HEK293 (cell line): ENCODE measurements at regions not wholly inside any gene's neighbourhood (a gene's known extent, or its start where the extent isn't known, plus 50 kb on each side); places are given as distances from the start of the nearest gene placed in this dataset.

Source experiments
- CTCF ChIA-PET: fragments of 350-600 bp; formaldehyde crosslinking; extraction: SDS; loops from one replicate; lab custom pipeline; 2021; ENCODE audit warnings: antibody characterized with exemption; lab: Yijun Ruan, JAX
- POLR2A ChIA-PET: fragments of 300-600 bp; formaldehyde crosslinking; extraction: SDS; loops from one replicate; lab custom pipeline; 2020; ENCODE audit warnings: antibody characterized with exemption, inconsistent platforms; lab: Yijun Ruan, JAX
- H3K27ac ChIP-seq: fragments of 200-500 bp; sonication (Bioruptor generic); 2 replicates; pipeline ENCODE4 v1.5.1; 2014; ENCODE audit warnings: low read depth, low read length, control low read depth, inconsistent platforms; ENCODE audit errors: extremely low read depth
- H3K36me3 ChIP-seq, 2 experiments: fragments of 200-500 bp in 1 of 2; sonication (Bioruptor generic) in 1 of 2; 1 replicate in 1 of 2; 2 replicates in 1 of 2; pipeline ENCODE4 v1.5.1; 2014 to 2017; ENCODE audit warnings: inconsistent platforms in 2 of 2, low read length in 2 of 2; ENCODE audit not compliant: control insufficient read depth in 2 of 2, insufficient read depth in 1 of 2
- H3K4me1 ChIP-seq: fragments of 200-500 bp; sonication (Bioruptor generic); 2 replicates; pipeline ENCODE4 v1.5.1; 2014; ENCODE audit warnings: mild to moderate bottlenecking, low read length, inconsistent platforms; ENCODE audit not compliant: control insufficient read depth, insufficient read depth
- H3K4me3 ChIP-seq: 2 replicates; pipeline ENCODE4 v1.5.1; 2011; ENCODE audit warnings: low read depth, mild to moderate bottlenecking, control low read depth, low read length, moderate library complexity
- H3K9me3 ChIP-seq: fragments of 200-500 bp; sonication (Bioruptor generic); 2 replicates; pipeline ENCODE4 v1.5.1; 2014; ENCODE audit warnings: low read depth, low read length, inconsistent platforms; ENCODE audit not compliant: control insufficient read depth, insufficient read depth
- IKZF3 ChIP-seq: fragments of 450-650 bp; IDR thresholded peaks from 2 replicates; pipeline ENCODE4 v1.5.0; 2018; ENCODE audit warnings: missing biosample characterization, mild to moderate bottlenecking, missing genetic modification characterization, moderate library complexity
- KLF10 ChIP-seq: fragments of 450-650 bp; IDR thresholded peaks from 2 replicates; pipeline ENCODE4 v1.5.1; 2018; ENCODE audit warnings: missing biosample characterization, mild to moderate bottlenecking, missing genetic modification characterization
- OVOL3 ChIP-seq: fragments of 450-650 bp; formaldehyde crosslinking; IDR thresholded peaks from 2 replicates; pipeline ENCODE4 v1.5.1; 2016; ENCODE audit warnings: missing biosample characterization, missing genetic modification characterization
- SCRT1 ChIP-seq: fragments of 450-650 bp; formaldehyde crosslinking; IDR thresholded peaks from 2 replicates; pipeline ENCODE4 v1.5.1; 2016; ENCODE audit warnings: missing biosample characterization, missing genetic modification characterization, borderline replicate concordance
- SCRT2 ChIP-seq: fragments of 450-650 bp; formaldehyde crosslinking; IDR thresholded peaks from 2 replicates; pipeline ENCODE4 v1.5.1; 2016; ENCODE audit warnings: missing biosample characterization, missing genetic modification characterization
- ZBTB48 ChIP-seq: fragments of 450-650 bp; formaldehyde crosslinking; IDR thresholded peaks from 2 replicates; pipeline ENCODE4 v1.5.1; 2016; ENCODE audit warnings: missing biosample characterization, missing genetic modification characterization
- ZFP41 ChIP-seq: fragments of 450-650 bp; formaldehyde crosslinking; IDR thresholded peaks from 2 replicates; pipeline ENCODE4 v1.5.1; 2016; ENCODE audit warnings: missing biosample characterization, missing genetic modification characterization, borderline replicate concordance
- ZNF121 ChIP-seq: fragments of 450-650 bp; formaldehyde crosslinking; IDR thresholded peaks from 2 replicates; pipeline ENCODE4 v1.5.1; 2016; ENCODE audit warnings: missing biosample characterization, missing genetic modification characterization
- ZNF132 ChIP-seq: fragments of 450-650 bp; formaldehyde crosslinking; IDR thresholded peaks from 2 replicates; pipeline ENCODE4 v1.5.1; 2017; ENCODE audit warnings: missing biosample characterization, missing genetic modification characterization, borderline replicate concordance
- ZNF140 ChIP-seq: fragments of 450-650 bp; formaldehyde crosslinking; IDR thresholded peaks from 2 replicates; pipeline ENCODE4 v1.5.1; 2016; ENCODE audit warnings: missing biosample characterization, missing genetic modification characterization
- ZNF155 ChIP-seq: fragments of 450-650 bp; formaldehyde crosslinking; IDR thresholded peaks from 2 replicates; pipeline ENCODE4 v1.5.1; 2016; ENCODE audit warnings: missing biosample characterization, missing genetic modification characterization
- ZNF2 ChIP-seq: fragments of 450-650 bp; formaldehyde crosslinking; IDR thresholded peaks from 2 replicates; pipeline ENCODE4 v1.5.1; 2016; ENCODE audit warnings: missing biosample characterization, missing genetic modification characterization
- ZNF211 ChIP-seq: fragments of 450-650 bp; formaldehyde crosslinking; IDR thresholded peaks from 2 replicates; pipeline ENCODE4 v1.5.1; 2016; ENCODE audit warnings: low read depth, missing biosample characterization, missing genetic modification characterization
- ZNF23 ChIP-seq: fragments of 450-650 bp; formaldehyde crosslinking; IDR thresholded peaks from 2 replicates; pipeline ENCODE4 v1.5.1; 2016; ENCODE audit warnings: missing biosample characterization, missing genetic modification characterization, borderline replicate concordance
- ZNF302 ChIP-seq: fragments of 450-650 bp; formaldehyde crosslinking; IDR thresholded peaks from 2 replicates; pipeline ENCODE4 v1.5.1; 2016; ENCODE audit warnings: missing biosample characterization, missing genetic modification characterization, low read depth
- ZNF341 ChIP-seq: fragments of 450-650 bp; formaldehyde crosslinking; IDR thresholded peaks from 2 replicates; pipeline ENCODE4; 2016; ENCODE audit warnings: low read depth, missing biosample characterization, missing genetic modification characterization
- ZNF426 ChIP-seq: fragments of 450-650 bp; formaldehyde crosslinking; IDR thresholded peaks from 2 replicates; pipeline ENCODE4 v1.5.1; 2017; ENCODE audit warnings: missing biosample characterization, missing genetic modification characterization, mild to moderate bottlenecking, inconsistent platforms, moderate library complexity
- ZNF48 ChIP-seq: fragments of 450-650 bp; formaldehyde crosslinking; IDR thresholded peaks from 2 replicates; pipeline ENCODE4 v1.5.1; 2016; ENCODE audit warnings: missing biosample characterization, missing genetic modification characterization
- ZNF510 ChIP-seq: fragments of 450-650 bp; formaldehyde crosslinking; IDR thresholded peaks from 2 replicates; pipeline ENCODE4 v1.5.1; 2018; ENCODE audit warnings: mild to moderate bottlenecking, missing genetic modification characterization, missing biosample characterization; ENCODE audit not compliant: insufficient replicate concordance
- ZNF548 ChIP-seq: fragments of 450-650 bp; formaldehyde crosslinking; IDR thresholded peaks from 2 replicates; pipeline ENCODE4 v1.5.1; 2016; ENCODE audit warnings: missing biosample characterization, missing genetic modification characterization
- ZNF561 ChIP-seq: fragments of 450-650 bp; IDR thresholded peaks from 2 replicates; pipeline ENCODE4 v1.5.1; 2018; ENCODE audit warnings: missing biosample characterization, missing genetic modification characterization, borderline replicate concordance
- ZNF785 ChIP-seq: fragments of 450-650 bp; formaldehyde crosslinking; IDR thresholded peaks from 2 replicates; pipeline ENCODE4 v1.5.1; 2016; ENCODE audit warnings: missing biosample characterization, missing genetic modification characterization
- TF ChIP-seq, protein P1 (sequence below): fragments of 450-650 bp; formaldehyde crosslinking; IDR thresholded peaks from 2 replicates; pipeline ENCODE4 v1.5.1; 2017; ENCODE audit warnings: missing biosample characterization, missing genetic modification characterization
- TF ChIP-seq, protein P2 (sequence below): fragments of 450-650 bp; formaldehyde crosslinking; IDR thresholded peaks from 2 replicates; pipeline ENCODE4 v1.5.1; 2017; ENCODE audit warnings: missing biosample characterization, missing genetic modification characterization
- TF ChIP-seq, protein P3 (sequence below): fragments of 450-650 bp; formaldehyde crosslinking; IDR thresholded peaks from 2 replicates; pipeline ENCODE4 v1.5.1; 2016; ENCODE audit warnings: missing biosample characterization, missing genetic modification characterization
- TF ChIP-seq, protein P4 (sequence below): sonication (generic); formaldehyde crosslinking; IDR thresholded peaks from 2 replicates; pipeline ENCODE4 v1.8.1; 2022; ENCODE audit warnings: mild to moderate bottlenecking, moderate library complexity, missing genetic modification reagents
- TF ChIP-seq, protein P5 (sequence below): IDR thresholded peaks from 2 replicates; pipeline ENCODE4 v1.6.1; 2011; ENCODE audit warnings: mild to moderate bottlenecking, low read depth, low read length, borderline replicate concordance
- TF ChIP-seq, protein P6 (sequence below): fragments of 450-650 bp; formaldehyde crosslinking; IDR thresholded peaks from 2 replicates; pipeline ENCODE4 v1.5.1; 2017; ENCODE audit warnings: missing biosample characterization, missing genetic modification characterization

DNA sequence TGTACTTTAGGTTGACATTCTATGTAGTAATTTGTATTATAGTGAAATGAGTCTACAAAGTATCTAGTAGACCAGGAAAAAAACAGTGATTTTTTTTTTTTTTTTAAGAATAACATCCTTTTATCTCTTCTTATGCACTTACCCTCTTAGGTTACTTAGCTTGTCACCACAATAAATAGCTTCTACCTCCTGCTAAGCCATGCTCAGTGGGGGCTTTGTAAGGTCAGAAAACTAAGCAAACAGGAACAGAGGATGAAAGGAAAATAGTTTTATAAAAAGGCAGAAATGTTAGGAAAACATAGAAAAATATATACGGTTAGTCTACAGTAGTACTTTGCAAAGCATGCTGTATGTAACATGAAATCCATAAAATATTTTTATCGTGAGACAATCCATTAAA is 385.3 kb upstream of the ATXN7L3B start (continued):
- TF ChIP-seq ZNF121 (tag by site-specific recombination), result no peak
- TF ChIP-seq, protein P1, sequence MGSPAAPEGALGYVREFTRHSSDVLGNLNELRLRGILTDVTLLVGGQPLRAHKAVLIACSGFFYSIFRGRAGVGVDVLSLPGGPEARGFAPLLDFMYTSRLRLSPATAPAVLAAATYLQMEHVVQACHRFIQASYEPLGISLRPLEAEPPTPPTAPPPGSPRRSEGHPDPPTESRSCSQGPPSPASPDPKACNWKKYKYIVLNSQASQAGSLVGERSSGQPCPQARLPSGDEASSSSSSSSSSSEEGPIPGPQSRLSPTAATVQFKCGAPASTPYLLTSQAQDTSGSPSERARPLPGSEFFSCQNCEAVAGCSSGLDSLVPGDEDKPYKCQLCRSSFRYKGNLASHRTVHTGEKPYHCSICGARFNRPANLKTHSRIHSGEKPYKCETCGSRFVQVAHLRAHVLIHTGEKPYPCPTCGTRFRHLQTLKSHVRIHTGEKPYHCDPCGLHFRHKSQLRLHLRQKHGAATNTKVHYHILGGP (tag by site-specific recombination), result no peak

DNA sequence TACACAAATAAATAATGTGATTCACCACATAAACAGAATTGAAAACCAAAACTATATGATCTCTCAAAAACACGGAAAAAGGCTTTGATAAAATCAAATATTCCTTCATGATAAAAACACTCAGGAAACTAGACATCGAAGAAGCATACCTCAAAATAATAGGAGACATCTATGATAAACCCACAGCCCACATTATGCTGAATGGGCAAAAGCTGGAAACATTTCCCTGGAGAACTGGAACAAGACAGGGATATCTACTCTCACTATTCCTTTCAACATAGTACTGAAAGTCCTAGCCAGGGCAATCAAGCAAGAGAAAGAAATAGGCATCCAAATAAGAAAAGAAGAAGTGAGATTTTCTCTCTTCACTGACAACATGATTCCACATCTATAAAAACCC is 371.5 kb upstream of the ATXN7L3B start:
- Histone ChIP-seq H3K9me3 (no peaks in the 10 kb centered on the region), H3K4me1 (no peaks in the 10 kb centered on the region)
- POLR2A ChIA-PET, result no interaction called here
- TF ChIP-seq SCRT1 (tag by site-specific recombination), result no peak
- TF ChIP-seq KLF10 (tag by site-specific recombination), result no peak
- no peak for TF ChIP-seq SCRT2
- TF ChIP-seq ZNF211, result no peak
- TF ChIP-seq, protein P2, sequence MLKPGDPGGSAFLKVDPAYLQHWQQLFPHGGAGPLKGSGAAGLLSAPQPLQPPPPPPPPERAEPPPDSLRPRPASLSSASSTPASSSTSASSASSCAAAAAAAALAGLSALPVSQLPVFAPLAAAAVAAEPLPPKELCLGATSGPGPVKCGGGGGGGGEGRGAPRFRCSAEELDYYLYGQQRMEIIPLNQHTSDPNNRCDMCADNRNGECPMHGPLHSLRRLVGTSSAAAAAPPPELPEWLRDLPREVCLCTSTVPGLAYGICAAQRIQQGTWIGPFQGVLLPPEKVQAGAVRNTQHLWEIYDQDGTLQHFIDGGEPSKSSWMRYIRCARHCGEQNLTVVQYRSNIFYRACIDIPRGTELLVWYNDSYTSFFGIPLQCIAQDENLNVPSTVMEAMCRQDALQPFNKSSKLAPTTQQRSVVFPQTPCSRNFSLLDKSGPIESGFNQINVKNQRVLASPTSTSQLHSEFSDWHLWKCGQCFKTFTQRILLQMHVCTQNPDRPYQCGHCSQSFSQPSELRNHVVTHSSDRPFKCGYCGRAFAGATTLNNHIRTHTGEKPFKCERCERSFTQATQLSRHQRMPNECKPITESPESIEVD (tag by site-specific recombination), result no peak
- no peak for TF ChIP-seq ZNF561 (tag by site-specific recombination)
- TF ChIP-seq ZNF140 (tag by site-specific recombination), result no peak
- TF ChIP-seq, protein P3, sequence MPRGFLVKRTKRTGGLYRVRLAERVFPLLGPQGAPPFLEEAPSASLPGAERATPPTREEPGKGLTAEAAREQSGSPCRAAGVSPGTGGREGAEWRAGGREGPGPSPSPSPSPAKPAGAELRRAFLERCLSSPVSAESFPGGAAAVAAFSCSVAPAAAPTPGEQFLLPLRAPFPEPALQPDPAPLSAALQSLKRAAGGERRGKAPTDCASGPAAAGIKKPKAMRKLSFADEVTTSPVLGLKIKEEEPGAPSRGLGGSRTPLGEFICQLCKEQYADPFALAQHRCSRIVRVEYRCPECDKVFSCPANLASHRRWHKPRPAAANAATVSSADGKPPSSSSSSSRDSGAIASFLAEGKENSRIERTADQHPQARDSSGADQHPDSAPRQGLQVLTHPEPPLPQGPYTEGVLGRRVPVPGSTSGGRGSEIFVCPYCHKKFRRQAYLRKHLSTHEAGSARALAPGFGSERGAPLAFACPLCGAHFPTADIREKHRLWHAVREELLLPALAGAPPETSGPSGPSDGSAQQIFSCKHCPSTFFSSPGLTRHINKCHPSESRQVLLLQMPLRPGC (tag by site-specific recombination), result no peak
- TF ChIP-seq ZNF426, result no peak
- TF ChIP-seq, all 188 proteins: peak for 0
- Histone ChIP-seq H3K4me3 (no peak overlapping the region), H3K36me3 (no peaks in the 10 kb centered on the region), H3K27ac (no peak overlapping the region)
- CTCF ChIA-PET, result no interaction called here

DNA sequence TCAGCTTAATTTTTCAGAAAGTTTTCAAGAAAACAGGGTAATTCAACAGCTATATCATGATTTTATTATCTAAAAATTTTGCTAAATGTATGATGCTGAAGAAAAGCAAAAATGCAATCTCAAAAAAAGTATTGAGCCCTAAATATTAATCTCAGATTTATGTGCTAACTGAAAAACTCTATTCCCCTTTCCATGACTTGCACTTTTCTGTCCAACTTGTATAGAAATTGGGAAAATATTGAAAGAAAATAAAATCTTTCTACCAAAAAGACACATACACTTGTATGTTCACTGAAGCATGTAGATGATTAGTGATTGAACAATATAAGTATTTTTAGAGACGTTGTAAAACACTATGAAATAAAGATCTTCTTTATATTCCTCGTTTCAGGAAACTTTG is 368.0 kb upstream of the ATXN7L3B start:
- Histone ChIP-seq H3K9me3 (no peaks in the 10 kb centered on the region), H3K27ac (no peak overlapping the region), H3K36me3 (no peaks in the 10 kb centered on the region), H3K4me1 (no peaks in the 10 kb centered on the region), H3K4me3 (no peak overlapping the region)
- CTCF ChIA-PET, result no interaction called here
- POLR2A ChIA-PET, result no interaction called here
- TF ChIP-seq ZFP41, result no peak
- no peak for TF ChIP-seq ZNF302
- no peak for TF ChIP-seq ZBTB48 (tag by site-specific recombination)
- no peak for TF ChIP-seq IKZF3
- TF ChIP-seq, protein P4, sequence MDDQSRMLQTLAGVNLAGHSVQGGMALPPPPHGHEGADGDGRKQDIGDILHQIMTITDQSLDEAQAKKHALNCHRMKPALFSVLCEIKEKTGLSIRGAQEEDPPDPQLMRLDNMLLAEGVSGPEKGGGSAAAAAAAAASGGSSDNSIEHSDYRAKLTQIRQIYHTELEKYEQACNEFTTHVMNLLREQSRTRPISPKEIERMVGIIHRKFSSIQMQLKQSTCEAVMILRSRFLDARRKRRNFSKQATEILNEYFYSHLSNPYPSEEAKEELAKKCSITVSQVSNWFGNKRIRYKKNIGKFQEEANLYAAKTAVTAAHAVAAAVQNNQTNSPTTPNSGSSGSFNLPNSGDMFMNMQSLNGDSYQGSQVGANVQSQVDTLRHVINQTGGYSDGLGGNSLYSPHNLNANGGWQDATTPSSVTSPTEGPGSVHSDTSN (CRISPR knock-in tag), result no peak
- TF ChIP-seq, protein P5, sequence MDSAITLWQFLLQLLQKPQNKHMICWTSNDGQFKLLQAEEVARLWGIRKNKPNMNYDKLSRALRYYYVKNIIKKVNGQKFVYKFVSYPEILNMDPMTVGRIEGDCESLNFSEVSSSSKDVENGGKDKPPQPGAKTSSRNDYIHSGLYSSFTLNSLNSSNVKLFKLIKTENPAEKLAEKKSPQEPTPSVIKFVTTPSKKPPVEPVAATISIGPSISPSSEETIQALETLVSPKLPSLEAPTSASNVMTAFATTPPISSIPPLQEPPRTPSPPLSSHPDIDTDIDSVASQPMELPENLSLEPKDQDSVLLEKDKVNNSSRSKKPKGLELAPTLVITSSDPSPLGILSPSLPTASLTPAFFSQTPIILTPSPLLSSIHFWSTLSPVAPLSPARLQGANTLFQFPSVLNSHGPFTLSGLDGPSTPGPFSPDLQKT, result no peak
- TF ChIP-seq ZNF510, result no peak
- TF ChIP-seq ZNF48, result no peak
- no peak for TF ChIP-seq ZNF2 (tag by site-specific recombination)
- TF ChIP-seq ZNF132 (tag by site-specific recombination), result no peak
- TF ChIP-seq, protein P6, sequence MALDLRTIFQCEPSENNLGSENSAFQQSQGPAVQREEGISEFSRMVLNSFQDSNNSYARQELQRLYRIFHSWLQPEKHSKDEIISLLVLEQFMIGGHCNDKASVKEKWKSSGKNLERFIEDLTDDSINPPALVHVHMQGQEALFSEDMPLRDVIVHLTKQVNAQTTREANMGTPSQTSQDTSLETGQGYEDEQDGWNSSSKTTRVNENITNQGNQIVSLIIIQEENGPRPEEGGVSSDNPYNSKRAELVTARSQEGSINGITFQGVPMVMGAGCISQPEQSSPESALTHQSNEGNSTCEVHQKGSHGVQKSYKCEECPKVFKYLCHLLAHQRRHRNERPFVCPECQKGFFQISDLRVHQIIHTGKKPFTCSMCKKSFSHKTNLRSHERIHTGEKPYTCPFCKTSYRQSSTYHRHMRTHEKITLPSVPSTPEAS (tag by site-specific recombination), result no peak
- TF ChIP-seq ZNF548 (tag by site-specific recombination), result no peak
- no peak for TF ChIP-seq OVOL3
- TF ChIP-seq ZNF785 (tag by site-specific recombination), result no peak
- no peak for TF ChIP-seq ZNF155 (tag by site-specific recombination)
- TF ChIP-seq ZNF23 (tag by site-specific recombination), result no peak
- no peak for TF ChIP-seq ZNF341 (tag by site-specific recombination)
